DOHH2 (cell line): ENCODE measurements at regions not wholly inside any gene's neighbourhood (a gene's known extent, or its start where the extent isn't known, plus 50 kb on each side); places are given as distances from the start of the nearest gene placed in this dataset.

Experiments
- EZH2phosphoT487 ChIP-seq: fragments of 200-600 bp; sonication (generic); IDR thresholded peaks from 2 replicates; pipeline ENCODE4 v1.6.1; 2017; ENCODE audit warnings: borderline replicate concordance, mild to moderate bottlenecking, antibody characterized with exemption, low read length, moderate library complexity, mixed read lengths
- TF ChIP-seq, protein P1 (sequence below): fragments of 200-600 bp; sonication (generic); IDR thresholded peaks from one replicate; pipeline ENCODE4 v1.5.1; 2014; ENCODE audit warnings: antibody characterized with exemption, mild to moderate bottlenecking, low read depth, low read length; ENCODE audit not compliant: poor library complexity, severe bottlenecking

- TF ChIP-seq, protein P1, sequence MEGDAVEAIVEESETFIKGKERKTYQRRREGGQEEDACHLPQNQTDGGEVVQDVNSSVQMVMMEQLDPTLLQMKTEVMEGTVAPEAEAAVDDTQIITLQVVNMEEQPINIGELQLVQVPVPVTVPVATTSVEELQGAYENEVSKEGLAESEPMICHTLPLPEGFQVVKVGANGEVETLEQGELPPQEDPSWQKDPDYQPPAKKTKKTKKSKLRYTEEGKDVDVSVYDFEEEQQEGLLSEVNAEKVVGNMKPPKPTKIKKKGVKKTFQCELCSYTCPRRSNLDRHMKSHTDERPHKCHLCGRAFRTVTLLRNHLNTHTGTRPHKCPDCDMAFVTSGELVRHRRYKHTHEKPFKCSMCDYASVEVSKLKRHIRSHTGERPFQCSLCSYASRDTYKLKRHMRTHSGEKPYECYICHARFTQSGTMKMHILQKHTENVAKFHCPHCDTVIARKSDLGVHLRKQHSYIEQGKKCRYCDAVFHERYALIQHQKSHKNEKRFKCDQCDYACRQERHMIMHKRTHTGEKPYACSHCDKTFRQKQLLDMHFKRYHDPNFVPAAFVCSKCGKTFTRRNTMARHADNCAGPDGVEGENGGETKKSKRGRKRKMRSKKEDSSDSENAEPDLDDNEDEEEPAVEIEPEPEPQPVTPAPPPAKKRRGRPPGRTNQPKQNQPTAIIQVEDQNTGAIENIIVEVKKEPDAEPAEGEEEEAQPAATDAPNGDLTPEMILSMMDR: no peak
- no peak for TF ChIP-seq EZH2phosphoT487
Measured at GRCh38 chr15:31740203-31740602, 290.1 kb upstream of the CHRNA7 start.
